Tibial nerve (tissue), 4 donors: ENCODE measurements at regions not wholly inside any gene's neighbourhood (a gene's known extent, or its start where the extent isn't known, plus 50 kb on each side); places are given as distances from the start of the nearest gene placed in this dataset.

Source experiments
- DNase-seq, 2 donors: peaks; one replicate each; pipeline ENCODE4 v3.0.0-alpha.2; 2019; ENCODE audit warnings: low spot score in 2 of 2
- H3K27ac ChIP-seq, 4 donors: fragments of 200-600 bp; sonication (generic) in 3 of 4; one replicate each; pipeline ENCODE4 v1.5.1; 2017 to 2019; ENCODE audit warnings: mild to moderate bottlenecking in 1 of 4
- H3K27me3 ChIP-seq, 2 donors: fragments of 200-600 bp; sonication (generic) in 1 of 2; one replicate each; pipeline versions ENCODE4 v1.5.1 to v1.6.0; 2017 to 2019
- H3K36me3 ChIP-seq, 3 donors: fragments of 200-600 bp; sonication (generic); one replicate each; pipeline ENCODE4 v1.5.1; 2018 to 2019
- H3K4me1 ChIP-seq, 4 donors: fragments of 200-600 bp; sonication (generic) in 3 of 4; one replicate each; pipeline ENCODE4 v1.5.1; 2017 to 2019
- H3K4me3 ChIP-seq, 4 donors: fragments of 200-600 bp; sonication (generic) in 3 of 4; one replicate each; pipeline ENCODE4 v1.5.1; 2017 to 2019; ENCODE audit warnings: mild to moderate bottlenecking in 1 of 4, moderate library complexity in 1 of 4
- H3K9me3 ChIP-seq, 4 donors: fragments of 200-600 bp; sonication (generic) in 3 of 4; one replicate each; pipeline ENCODE4 v1.5.1; 2017 to 2019
- EP300 ChIP-seq, 2 donors: sonication (generic); formaldehyde crosslinking; IDR thresholded peaks; one replicate each; pipeline ENCODE4 v1.6.1; 2017; ENCODE audit warnings: antibody characterized with exemption in 2 of 2, mild to moderate bottlenecking in 1 of 2
- POLR2A ChIP-seq, 2 donors: fragments of 450-650 bp; IDR thresholded peaks; one replicate each; pipeline ENCODE4 v1.6.1; 2017; ENCODE audit warnings: antibody characterized with exemption in 2 of 2, mild to moderate bottlenecking in 2 of 2, moderate library complexity in 2 of 2
- WGBS, 2 donors: methylation state at CpG; one replicate each; pipeline ENCODE4 v1.1.5; 2018; 5-methylcytosine and 5-hydroxymethylcytosine counted together
- TF ChIP-seq, protein P1 (sequence below), 5 experiments: fragments of 200-600 bp in 3 of 5; fragments of 450-650 bp in 2 of 5; sonication (generic) in 3 of 5; IDR thresholded peaks; one replicate each; pipeline ENCODE4 v1.5.1; 2016 to 2019; ENCODE audit warnings: antibody characterized with exemption in 5 of 5, mild to moderate bottlenecking in 3 of 5, moderate library complexity in 2 of 5

DNA sequence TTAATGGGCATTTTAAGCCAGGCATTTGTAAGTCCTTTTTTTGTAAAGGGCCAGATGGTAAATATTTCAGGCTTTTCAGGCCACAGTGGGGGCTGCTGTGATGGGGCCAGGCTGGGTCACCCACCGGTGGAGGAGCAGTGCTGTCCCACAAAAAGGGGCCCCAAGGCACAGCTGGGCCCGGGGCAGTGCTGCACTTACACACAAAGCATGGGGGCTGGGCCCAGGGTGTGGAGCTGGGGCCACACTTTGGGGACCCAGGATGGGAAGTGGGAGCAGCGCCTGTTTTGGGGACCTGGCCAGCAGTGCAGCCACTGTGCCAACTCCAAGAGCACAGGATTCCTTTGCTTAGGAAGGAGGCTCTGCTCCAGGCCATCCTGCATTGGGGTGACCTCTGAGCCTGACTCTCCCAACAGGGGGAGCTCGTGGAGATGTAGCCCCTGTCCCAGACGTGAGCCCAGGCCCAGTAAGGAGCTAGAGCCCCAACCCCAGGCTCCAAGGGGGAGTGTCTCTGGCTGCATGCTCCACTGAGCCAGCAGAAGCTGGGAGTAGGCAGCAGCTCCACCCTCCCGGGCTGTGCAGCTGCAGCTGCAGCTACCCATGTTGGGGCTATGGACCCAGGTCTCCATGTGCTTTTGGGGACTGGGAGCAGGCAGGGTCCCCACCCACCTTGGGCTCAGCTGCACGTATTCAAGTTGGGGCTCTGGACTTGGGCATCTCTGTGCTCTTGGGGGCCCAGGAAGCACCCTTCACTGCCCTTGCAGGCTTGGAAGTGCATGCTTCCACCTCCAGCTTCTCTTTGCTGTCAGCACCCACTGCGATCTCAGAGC is 1036.5 kb upstream of the CNTNAP5 start:
- peaks cover 0 to 5% (median 0%) of the 10 kb centered on the region in 4 donors for H3K9me3 ChIP-seq
- H3K4me3 ChIP-seq, result no peak overlapping the region
- no peaks in the 10 kb centered on the region for H3K36me3 ChIP-seq
- H3K27ac ChIP-seq, result no peak overlapping the region
- TF ChIP-seq, protein P1, sequence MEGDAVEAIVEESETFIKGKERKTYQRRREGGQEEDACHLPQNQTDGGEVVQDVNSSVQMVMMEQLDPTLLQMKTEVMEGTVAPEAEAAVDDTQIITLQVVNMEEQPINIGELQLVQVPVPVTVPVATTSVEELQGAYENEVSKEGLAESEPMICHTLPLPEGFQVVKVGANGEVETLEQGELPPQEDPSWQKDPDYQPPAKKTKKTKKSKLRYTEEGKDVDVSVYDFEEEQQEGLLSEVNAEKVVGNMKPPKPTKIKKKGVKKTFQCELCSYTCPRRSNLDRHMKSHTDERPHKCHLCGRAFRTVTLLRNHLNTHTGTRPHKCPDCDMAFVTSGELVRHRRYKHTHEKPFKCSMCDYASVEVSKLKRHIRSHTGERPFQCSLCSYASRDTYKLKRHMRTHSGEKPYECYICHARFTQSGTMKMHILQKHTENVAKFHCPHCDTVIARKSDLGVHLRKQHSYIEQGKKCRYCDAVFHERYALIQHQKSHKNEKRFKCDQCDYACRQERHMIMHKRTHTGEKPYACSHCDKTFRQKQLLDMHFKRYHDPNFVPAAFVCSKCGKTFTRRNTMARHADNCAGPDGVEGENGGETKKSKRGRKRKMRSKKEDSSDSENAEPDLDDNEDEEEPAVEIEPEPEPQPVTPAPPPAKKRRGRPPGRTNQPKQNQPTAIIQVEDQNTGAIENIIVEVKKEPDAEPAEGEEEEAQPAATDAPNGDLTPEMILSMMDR (IDR thresholded peaks at IDR 0.05), result no peak
- TF ChIP-seq EP300 (IDR thresholded peaks at IDR 0.05) (no peak), POLR2A (IDR thresholded peaks at IDR 0.05) (no peak)
- no peak for DNase-seq
- H3K27me3 ChIP-seq, result no peaks in the 10 kb centered on the region
- WGBS, 2 donors, result 47 to 63% methylated on average over 5 to 6 of the region's 8 CpGs
- H3K4me1 ChIP-seq, result no peaks in the 10 kb centered on the region

DNA sequence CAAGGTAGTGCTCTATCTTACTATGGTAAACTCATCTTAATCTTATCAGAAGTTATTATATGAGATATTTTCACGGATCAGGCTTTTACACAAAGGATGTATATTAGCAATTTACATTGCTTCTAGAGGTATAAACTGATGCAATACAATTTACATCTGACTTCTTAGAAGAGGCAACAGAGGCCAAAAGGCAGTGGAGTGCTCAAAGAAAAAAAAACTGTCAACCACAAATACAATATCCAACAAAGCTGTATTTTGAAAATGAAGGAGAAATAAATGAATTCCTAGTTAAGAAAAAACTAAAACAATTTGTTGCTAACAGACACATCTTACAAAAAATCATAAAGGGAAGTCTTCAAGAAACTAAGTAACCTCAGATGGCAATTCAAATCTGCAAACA is 1031.5 kb upstream of the CNTNAP5 start:
- H3K4me1 ChIP-seq, result no peaks in the 10 kb centered on the region
- no peak overlapping the region for H3K4me3 ChIP-seq
- H3K27me3 ChIP-seq, result no peaks in the 10 kb centered on the region
- no peaks in the 10 kb centered on the region for H3K36me3 ChIP-seq
- 92 to 98% methylated on average over 1 of the region's 1 CpG for WGBS, 2 donors
- no peak for DNase-seq
- no peak overlapping the region for H3K27ac ChIP-seq
- H3K9me3 ChIP-seq, result peaks cover 0 to 6% (median 2%) of the 10 kb centered on the region in 4 donors
- TF ChIP-seq, protein P1 (IDR thresholded peaks at IDR 0.05), result no peak
- no peak for TF ChIP-seq EP300 (IDR thresholded peaks at IDR 0.05)

DNA sequence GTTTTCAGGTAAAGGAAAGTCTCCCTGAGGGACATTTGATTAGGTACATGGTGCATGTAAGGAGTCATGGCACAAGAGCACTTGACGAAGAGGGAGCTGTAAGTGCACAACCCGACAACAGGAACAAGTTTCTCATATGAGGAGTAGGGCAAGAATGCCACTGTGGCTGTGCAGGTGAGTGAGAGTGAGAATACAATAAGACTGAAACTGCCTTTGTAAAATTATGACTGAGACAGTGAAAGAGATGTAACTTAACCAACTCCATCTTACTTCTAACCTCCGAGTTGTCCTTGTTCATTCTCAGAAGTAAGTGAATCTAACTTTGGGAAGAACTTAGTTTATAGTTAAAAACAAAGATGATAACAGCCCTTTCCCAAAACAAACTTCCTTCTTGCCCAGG is 1025.8 kb upstream of the CNTNAP5 start:
- Histone ChIP-seq H3K4me3 (no peak overlapping the region), H3K27me3 (no peaks in the 10 kb centered on the region), H3K36me3 (no peaks in the 10 kb centered on the region), H3K4me1 (no peaks in the 10 kb centered on the region), H3K9me3 (no peaks in the 10 kb centered on the region), H3K27ac (no peak overlapping the region)
- DNase-seq, result no peak
- TF ChIP-seq, protein P1 (IDR thresholded peaks at IDR 0.05), result no peak
- TF ChIP-seq EP300 (IDR thresholded peaks at IDR 0.05) (no peak), POLR2A (IDR thresholded peaks at IDR 0.05) (no peak)
- 93 to 97% methylated on average over 3 of the region's 3 CpGs for WGBS, 2 donors

- 55 to 60% methylated on average over 9 of the region's 9 CpGs for WGBS, 2 donors
- H3K36me3 ChIP-seq, result no peaks in the 10 kb centered on the region
- no peak for DNase-seq
Observed at GRCh38 chr2:122999821-123000220, 1025.3 kb upstream of the CNTNAP5 start.

More at GRCh38 chr2:122999821-123000220, 1025.3 kb upstream of the CNTNAP5 start:
- H3K4me3 ChIP-seq, result no peak overlapping the region
- H3K27me3 ChIP-seq, result no peaks in the 10 kb centered on the region
- H3K27ac ChIP-seq, result no peak overlapping the region
- peaks cover 0 to 2% (median 0%) of the 10 kb centered on the region in 4 donors for H3K9me3 ChIP-seq
- H3K4me1 ChIP-seq, result no peaks in the 10 kb centered on the region
- no peak for TF ChIP-seq EP300 (IDR thresholded peaks at IDR 0.05)
- TF ChIP-seq, protein P1 (IDR thresholded peaks at IDR 0.05), result no peak
- no peak for TF ChIP-seq POLR2A (IDR thresholded peaks at IDR 0.05)
